Caco-2 (cell line): ENCODE measurements at regions not wholly inside any gene's neighbourhood (a gene's known extent, or its start where the extent isn't known, plus 50 kb on each side); places are given as distances from the start of the nearest gene placed in this dataset.

Experiments
- BruUV-seq: library from RNA; stranded (reverse); fragments of 400-500 nt; replicated peaks from 2 replicates; lab custom pipeline; 2021; lab: Mats Ljungman, UMichigan
- CTCF ChIA-PET: fragments of 300-600 bp; sonication (Branson Sonifier 250); formaldehyde crosslinking; loops from one replicate; lab custom pipeline; 2022; ENCODE audit warnings: antibody characterized with exemption; lab: Charles Lee
- POLR2A ChIA-PET: fragments of 300-600 bp; sonication (Branson Sonifier 250); formaldehyde crosslinking; loops from one replicate; lab custom pipeline; 2022; ENCODE audit warnings: antibody characterized with exemption; lab: Charles Lee
- DNase-seq, 2 experiments: peaks; one replicate each; pipeline versions ENCODE4 v3.0.0 to v3.0.0-alpha.2; 2020 to 2022
- H3K27me3 ChIP-seq: replicated peaks from 2 replicates; pipeline ENCODE4 v1.6.0; 2011; ENCODE audit warnings: low read length; ENCODE audit not compliant: control insufficient read depth, insufficient read depth
- H3K36me3 ChIP-seq: 2 replicates; pipeline ENCODE4 v1.5.1; 2011; ENCODE audit warnings: low read length; ENCODE audit not compliant: control insufficient read depth, insufficient read depth
- H3K4me1 ChIP-seq: fragments of 250-450 bp; sonication (Bioruptor Pico); 2 replicates; pipeline ENCODE4 v1.5.1; 2020; ENCODE audit warnings: mild to moderate bottlenecking
- H3K4me3 ChIP-seq: 2 replicates; pipeline ENCODE4 v1.5.1; 2011; ENCODE audit warnings: low read depth, mild to moderate bottlenecking, control low read depth, low read length
- H3K9me3 ChIP-seq: fragments of 250-450 bp; sonication (Bioruptor Pico); 2 replicates; pipeline ENCODE4 v1.5.1; 2020; ENCODE audit warnings: mild to moderate bottlenecking, moderate library complexity
- H3K27ac Mint-ChIP-seq: one replicate; pipeline ENCODE4 v1.8.0; 2022; ENCODE audit warnings: mixed read lengths; ENCODE audit not compliant: unreplicated experiment
- H3K27me3 Mint-ChIP-seq: one replicate; pipeline ENCODE4 v1.8.0; 2022; ENCODE audit warnings: mixed read lengths; ENCODE audit not compliant: insufficient read depth, unreplicated experiment
- H3K36me3 Mint-ChIP-seq: one replicate; pipeline ENCODE4 v1.8.0; 2022; ENCODE audit warnings: mild to moderate bottlenecking, mixed read lengths; ENCODE audit not compliant: insufficient read depth, unreplicated experiment
- H3K4me1 Mint-ChIP-seq: one replicate; pipeline ENCODE4 v1.8.0; 2022; ENCODE audit warnings: low read depth, mixed read lengths; ENCODE audit not compliant: unreplicated experiment
- H3K4me3 Mint-ChIP-seq: one replicate; pipeline ENCODE4 v1.8.0; 2022; ENCODE audit warnings: mild to moderate bottlenecking, moderate library complexity, mixed read lengths; ENCODE audit not compliant: unreplicated experiment
- H3K9me3 Mint-ChIP-seq: one replicate; pipeline ENCODE4 v1.8.0; 2022; ENCODE audit warnings: mixed read lengths; ENCODE audit not compliant: unreplicated experiment
- intact Hi-C: fragments of 100-400 bp; cut with micrococcal nuclease; formaldehyde crosslinking; loops from one replicate; pipeline ENCODE4 v1.10.0; 2022; ENCODE audit not compliant: unreplicated experiment
- TF ChIP-seq, protein P1 (sequence below), 2 experiments: fragments of 200-600 bp in 1 of 2; IDR thresholded peaks; 1 replicate in 1 of 2; 2 replicates in 1 of 2; pipeline versions ENCODE4 v1.5.1 to v1.8.0; 2011 to 2022; ENCODE audit warnings: antibody characterized with exemption in 1 of 2, control low read depth in 1 of 2, inconsistent platforms in 1 of 2, low read depth in 1 of 2, low read length in 1 of 2, mild to moderate bottlenecking in 1 of 2, moderate library complexity in 1 of 2; ENCODE audit not compliant: insufficient read depth in 1 of 2, severe bottlenecking in 1 of 2, unreplicated experiment in 1 of 2

- no peaks in the 10 kb centered on the region for H3K9me3 ChIP-seq
- intact Hi-C loops: loop anchor here (5.0 kb wide), 1 partner anchor 112 kb away; no protein-coding TSS in a partner anchor
- H3K4me3 ChIP-seq: peak overlapping the region; percentile 77
- no peaks in the 10 kb centered on the region for H3K27me3 ChIP-seq
- no TSS peak for BruUV-seq
- no peaks in the 10 kb centered on the region for H3K4me1 ChIP-seq
- peak; percentile 94 for DNase-seq
- CTCF ChIA-PET: no interaction called here
- H3K4me1 Mint-ChIP-seq: peaks cover 23% of the 10 kb centered on the region
- peak overlapping the region; percentile 80 for H3K4me3 Mint-ChIP-seq
- H3K9me3 Mint-ChIP-seq: no peaks in the 10 kb centered on the region
- no peaks in the 10 kb centered on the region for H3K36me3 ChIP-seq
- TF ChIP-seq, protein P1, sequence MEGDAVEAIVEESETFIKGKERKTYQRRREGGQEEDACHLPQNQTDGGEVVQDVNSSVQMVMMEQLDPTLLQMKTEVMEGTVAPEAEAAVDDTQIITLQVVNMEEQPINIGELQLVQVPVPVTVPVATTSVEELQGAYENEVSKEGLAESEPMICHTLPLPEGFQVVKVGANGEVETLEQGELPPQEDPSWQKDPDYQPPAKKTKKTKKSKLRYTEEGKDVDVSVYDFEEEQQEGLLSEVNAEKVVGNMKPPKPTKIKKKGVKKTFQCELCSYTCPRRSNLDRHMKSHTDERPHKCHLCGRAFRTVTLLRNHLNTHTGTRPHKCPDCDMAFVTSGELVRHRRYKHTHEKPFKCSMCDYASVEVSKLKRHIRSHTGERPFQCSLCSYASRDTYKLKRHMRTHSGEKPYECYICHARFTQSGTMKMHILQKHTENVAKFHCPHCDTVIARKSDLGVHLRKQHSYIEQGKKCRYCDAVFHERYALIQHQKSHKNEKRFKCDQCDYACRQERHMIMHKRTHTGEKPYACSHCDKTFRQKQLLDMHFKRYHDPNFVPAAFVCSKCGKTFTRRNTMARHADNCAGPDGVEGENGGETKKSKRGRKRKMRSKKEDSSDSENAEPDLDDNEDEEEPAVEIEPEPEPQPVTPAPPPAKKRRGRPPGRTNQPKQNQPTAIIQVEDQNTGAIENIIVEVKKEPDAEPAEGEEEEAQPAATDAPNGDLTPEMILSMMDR (IDR thresholded peaks at IDR 0.05; ENCODE audit: insufficient read depth in 1 of 2, low read depth in 1 of 2, low read length in 1 of 2, severe bottlenecking in 1 of 2, unreplicated experiment in 1 of 2): no peak
- peak overlapping the region; percentile 93 for H3K27ac Mint-ChIP-seq
- H3K27me3 Mint-ChIP-seq: no peaks in the 10 kb centered on the region
- peaks cover 12% of the 10 kb centered on the region for H3K36me3 Mint-ChIP-seq
- POLR2A ChIA-PET: no interaction called here
Measured at GRCh38 chrX:2608638-2609430, 82.3 kb upstream of the CD99 start.

- intact Hi-C loops: loop anchor here (5.0 kb wide), 1 partner anchor 110 kb away; no protein-coding TSS in a partner anchor
- H3K9me3 Mint-ChIP-seq: no peaks in the 10 kb centered on the region
- TF ChIP-seq, protein P1 (IDR thresholded peaks at IDR 0.05; ENCODE audit: insufficient read depth in 1 of 2, low read depth in 1 of 2, low read length in 1 of 2, severe bottlenecking in 1 of 2, unreplicated experiment in 1 of 2): no peak
- no peak overlapping the region for H3K4me3 ChIP-seq
- no peaks in the 10 kb centered on the region for H3K36me3 ChIP-seq
- H3K4me1 Mint-ChIP-seq: peaks cover 24% of the 10 kb centered on the region
- no peaks in the 10 kb centered on the region for H3K9me3 ChIP-seq
- no peak overlapping the region for H3K27ac Mint-ChIP-seq
- no peaks in the 10 kb centered on the region for H3K4me1 ChIP-seq
- CTCF ChIA-PET: no interaction called here
- DNase-seq: no peak
- no peaks in the 10 kb centered on the region for H3K27me3 ChIP-seq
- POLR2A ChIA-PET: no interaction called here
- H3K27me3 Mint-ChIP-seq: no peaks in the 10 kb centered on the region
- no peak overlapping the region for H3K4me3 Mint-ChIP-seq
- H3K36me3 Mint-ChIP-seq: peaks cover 8% of the 10 kb centered on the region
- no TSS peak for BruUV-seq
Measured at GRCh38 chrX:2607113-2607512, 84.0 kb upstream of the CD99 start.

GRCh38 chrX:2600564-2600963 is 90.5 kb upstream of the CD99 start:
- Mint-ChIP-seq H3K27me3 (no peaks in the 10 kb centered on the region), H3K4me3 (no peak overlapping the region), H3K4me1 (peaks cover 13% of the 10 kb centered on the region), H3K36me3 (peaks cover 19% of the 10 kb centered on the region), H3K9me3 (no peaks in the 10 kb centered on the region), H3K27ac (no peak overlapping the region)
- intact Hi-C loops: no loop called here
- Histone ChIP-seq H3K4me3 (no peak overlapping the region), H3K36me3 (no peaks in the 10 kb centered on the region; the same call in 1 of the 2 replicates), H3K4me1 (peaks cover 17% of the 10 kb centered on the region), H3K9me3 (peaks cover 3% of the 10 kb centered on the region; the same call in 1 of the 2 replicates), H3K27me3 (no peaks in the 10 kb centered on the region)
- ChIA-PET POLR2A (no interaction called here), CTCF (no interaction called here)
- BruUV-seq: no TSS peak
- TF ChIP-seq, protein P1 (IDR thresholded peaks at IDR 0.05; ENCODE audit: insufficient read depth in 1 of 2, low read depth in 1 of 2, low read length in 1 of 2, severe bottlenecking in 1 of 2, unreplicated experiment in 1 of 2): no peak
- no peak for DNase-seq
